HFF-Myc (cell line): ENCODE measurements at regions not wholly inside any gene's neighbourhood (a gene's known extent, or its start where the extent isn't known, plus 50 kb on each side); places are given as distances from the start of the nearest gene placed in this dataset.
"Not testable (repeated sequence)": the region's sequence is repeated elsewhere in the genome, so short reads cannot be mapped to it uniquely, and the experiment has no call there.

Source experiments
- DNase-seq: peaks from one replicate; pipeline ENCODE4 v3.0.0-alpha.2; 2011; ENCODE audit warnings: low read depth; ENCODE audit errors: extremely low read depth
- H3K4me3 ChIP-seq: replicated peaks from 2 replicates; pipeline ENCODE4 v1.5.1; 2011; ENCODE audit warnings: low read depth, mild to moderate bottlenecking, control low read depth, low read length
- CTCF ChIP-seq: IDR thresholded peaks from 2 replicates; pipeline ENCODE4 v1.5.1; 2012; ENCODE audit warnings: mild to moderate bottlenecking, low read depth, low read length, control low read depth; ENCODE audit errors: missing control alignments

- H3K4me3 ChIP-seq: no peak overlapping the region
- TF ChIP-seq CTCF: no peak
- no peak for DNase-seq
Observed at GRCh38 chr11:98495601-98496000, 525.1 kb upstream of the CNTN5 start.

- H3K4me3 ChIP-seq: no peak overlapping the region
- no peak for TF ChIP-seq CTCF
- DNase-seq: no peak
Observed at GRCh38 chr11:98507208-98507607, 513.5 kb upstream of the CNTN5 start.

GRCh38 chr11:98512938-98513337 lies 507.8 kb upstream of the CNTN5 start:
- no peak overlapping the region for H3K4me3 ChIP-seq
- TF ChIP-seq CTCF: no peak
- no peak for DNase-seq

- no peak for TF ChIP-seq CTCF
- no peak overlapping the region for H3K4me3 ChIP-seq
- DNase-seq: no peak
Observed at GRCh38 chr11:98531576-98531975, 489.2 kb upstream of the CNTN5 start.

GRCh38 chr11:98536023-98536422 lies 484.7 kb upstream of the CNTN5 start:
- H3K4me3 ChIP-seq: no peak overlapping the region
- TF ChIP-seq CTCF: no peak
- no peak for DNase-seq

- DNase-seq, H3K4me3 ChIP-seq: not testable (repeated sequence)
Observed at GRCh38 chr11:98538358-98538757, 482.4 kb upstream of the CNTN5 start.

- no peak for DNase-seq
- H3K4me3 ChIP-seq: no peak overlapping the region
- TF ChIP-seq CTCF: no peak
Observed at GRCh38 chr11:98545544-98546175, 475.1 kb upstream of the CNTN5 start.

- no peak overlapping the region for H3K4me3 ChIP-seq
- no peak for DNase-seq
- TF ChIP-seq CTCF: no peak
Observed at GRCh38 chr11:98549571-98549970, 471.2 kb upstream of the CNTN5 start.
